Sciatic nerve (tissue), 2 donors: ENCODE measurements at regions not wholly inside any gene's neighbourhood (a gene's known extent, or its start where the extent isn't known, plus 50 kb on each side); places are given as distances from the start of the nearest gene placed in this dataset.
"Not testable (repeated sequence)": the region's sequence is repeated elsewhere in the genome, so short reads cannot be mapped to it uniquely, and the experiment has no call there.

Source experiments
- ATAC-seq: fragments of 200-7000 bp; cut with Tn5 transposase; one replicate; pipeline ENCODE4 v1.9.1; 2020; ENCODE audit warnings: mild to moderate bottlenecking, moderate library complexity
- DNase-seq: peaks from one replicate; pipeline ENCODE4 v3.0.0-alpha.2; 2020; ENCODE audit warnings: low spot score
- intact Hi-C: fragments of 100-400 bp; cut with DNase I; formaldehyde crosslinking; loops from one replicate; pipeline ENCODE4 v1.14.2; 2022
- donor health status: DM: no; HTN: no; CAD: no.
- donor health status: DM: no; HTN: no; CAD: no.

DNA sequence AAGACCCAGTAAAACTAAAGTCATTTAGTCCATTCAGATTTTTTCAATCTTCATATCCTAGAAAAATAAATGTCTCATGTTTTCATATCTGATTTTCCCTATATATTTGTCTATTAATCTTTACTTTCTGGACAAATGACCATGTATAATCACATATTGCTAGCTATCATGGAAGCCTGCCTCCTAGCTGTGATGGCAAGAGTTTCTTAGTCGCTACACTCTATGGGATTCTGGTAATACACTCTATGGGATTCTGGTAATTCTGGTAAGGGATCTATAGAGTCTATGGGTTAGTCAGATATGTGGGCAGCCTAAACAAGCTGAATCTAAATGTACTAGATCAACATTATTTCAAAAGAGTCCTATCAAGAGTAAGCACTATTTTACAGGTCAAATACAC lies 198.7 kb upstream of the LHX8 start:
- intact Hi-C loops = no loop called here
- DNase-seq (no peak), ATAC-seq (no peak)

DNA sequence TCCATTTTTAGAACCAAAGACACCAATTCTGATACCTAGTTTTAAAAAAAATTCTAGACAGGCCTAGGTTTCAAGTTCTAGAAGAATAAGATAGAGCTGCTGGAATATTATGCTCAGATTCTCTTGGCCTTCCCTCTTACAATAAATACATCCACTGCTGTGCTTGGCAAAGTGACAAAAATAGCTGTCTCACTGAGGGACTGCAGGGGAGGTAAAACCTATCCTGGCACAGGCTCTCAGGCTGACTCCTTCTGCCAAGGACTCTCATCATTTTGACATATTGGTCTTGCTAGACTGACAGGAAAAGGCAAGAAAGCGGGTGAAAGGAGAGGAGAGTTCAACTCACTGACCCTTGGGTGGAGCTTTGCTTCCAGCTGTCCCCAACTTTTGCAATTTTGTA lies 197.0 kb upstream of the LHX8 start:
- intact Hi-C loops = no loop called here
- DNase-seq (no peak), ATAC-seq (no peak)

DNA sequence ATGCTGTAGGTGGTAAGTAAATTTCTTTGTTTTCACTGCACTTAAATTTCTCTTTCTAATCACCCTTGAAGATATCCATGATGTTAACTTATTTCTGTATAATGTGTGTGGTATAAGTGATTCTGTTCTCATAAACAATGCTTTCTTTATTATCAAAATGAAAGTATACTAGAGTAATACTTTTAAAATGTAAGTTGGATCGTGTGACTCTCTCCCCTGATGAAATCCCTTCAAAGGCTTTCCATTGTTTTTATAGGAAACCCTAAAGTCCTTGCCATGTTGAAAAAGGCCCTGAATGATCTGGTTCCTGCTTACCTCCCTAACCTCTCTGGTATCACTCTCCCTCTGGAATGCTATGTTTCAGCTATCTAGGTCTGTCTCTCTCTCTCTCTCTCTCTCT lies 191.1 kb upstream of the LHX8 start:
- intact Hi-C loops = no loop called here
- ATAC-seq = no peak
- DNase-seq = no peak

DNA sequence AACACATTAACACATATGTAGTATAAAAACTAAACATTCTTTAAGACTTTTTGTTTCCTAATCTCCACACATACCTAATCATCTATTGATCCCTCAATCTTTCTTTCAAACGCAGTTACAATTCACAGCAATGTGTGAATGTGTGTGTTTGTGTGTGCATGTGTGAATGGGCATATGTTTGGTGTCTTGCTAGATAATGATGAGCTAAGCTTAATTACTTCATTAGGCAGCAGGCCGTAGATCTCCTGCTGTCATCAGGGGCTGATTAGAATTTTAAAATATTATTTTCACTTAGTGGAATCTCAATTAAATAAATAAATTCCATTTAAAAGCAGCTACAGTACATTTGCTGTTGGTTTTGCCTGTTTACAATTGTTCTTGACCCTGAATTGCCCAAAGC lies 187.8 kb upstream of the LHX8 start:
- intact Hi-C loops = no loop called here
- ATAC-seq (no peak), DNase-seq (no peak)

DNA sequence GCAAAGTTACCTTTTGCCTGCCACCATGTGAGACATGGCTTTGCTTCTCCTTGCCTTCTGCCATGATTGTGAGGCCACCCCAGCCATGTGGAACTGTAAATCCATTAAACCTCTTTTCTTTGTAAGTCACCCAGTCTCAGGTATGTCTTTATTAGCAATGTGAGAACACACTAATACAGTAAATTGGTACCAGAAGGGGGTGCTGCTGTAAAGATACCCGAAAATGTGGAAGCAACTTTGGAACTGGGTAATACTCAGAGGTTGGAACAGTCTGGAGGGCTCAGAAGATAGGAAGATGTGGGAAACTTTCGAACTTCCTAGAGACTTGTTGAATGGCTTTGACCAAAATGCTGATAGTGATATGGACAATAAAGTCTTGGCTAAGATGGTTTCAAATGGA lies 184.8 kb upstream of the LHX8 start:
- ATAC-seq, DNase-seq, intact Hi-C loops: not testable (repeated sequence)

DNA sequence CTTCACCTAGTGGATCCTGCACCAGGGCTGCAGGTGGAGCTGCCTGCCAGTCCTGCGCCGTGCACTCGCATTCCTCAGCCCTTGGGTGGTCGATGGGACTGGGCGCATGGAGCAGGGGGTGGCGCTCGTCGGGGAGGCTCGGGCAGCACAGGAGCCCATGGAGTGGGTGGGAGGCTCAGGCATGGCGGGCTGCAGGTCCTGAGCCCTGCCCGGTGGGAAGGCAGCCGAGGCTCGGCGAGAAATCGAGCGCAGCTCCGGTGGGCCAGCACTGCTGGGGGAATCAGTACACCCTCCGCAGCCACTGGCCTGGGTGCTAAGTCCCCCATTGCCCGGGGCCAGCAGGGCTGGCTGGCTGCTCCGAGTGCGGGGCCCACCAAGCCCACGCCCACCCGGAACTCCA lies 182.2 kb upstream of the LHX8 start:
- ATAC-seq, DNase-seq, intact Hi-C loops: not testable (repeated sequence)

DNA sequence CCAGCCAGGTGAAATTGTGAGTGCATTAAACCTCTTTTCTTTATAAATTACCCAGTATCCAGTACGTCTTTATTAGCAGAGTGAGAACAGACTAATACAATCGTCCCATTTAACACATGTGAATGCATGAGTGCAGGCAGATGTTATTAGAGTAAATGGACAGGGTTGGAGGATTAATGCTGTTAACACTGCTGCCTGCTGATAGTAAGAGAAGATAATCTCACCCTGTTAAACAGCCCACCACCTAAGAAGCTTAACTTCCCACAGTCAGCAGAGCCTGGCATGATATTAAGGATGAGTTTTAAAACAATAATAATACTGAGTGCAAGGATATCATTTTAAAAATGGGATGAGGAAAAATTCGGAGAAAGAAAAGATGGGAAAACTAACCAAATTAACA lies 181.4 kb upstream of the LHX8 start:
- intact Hi-C loops = no loop called here
- ATAC-seq = no peak

DNA sequence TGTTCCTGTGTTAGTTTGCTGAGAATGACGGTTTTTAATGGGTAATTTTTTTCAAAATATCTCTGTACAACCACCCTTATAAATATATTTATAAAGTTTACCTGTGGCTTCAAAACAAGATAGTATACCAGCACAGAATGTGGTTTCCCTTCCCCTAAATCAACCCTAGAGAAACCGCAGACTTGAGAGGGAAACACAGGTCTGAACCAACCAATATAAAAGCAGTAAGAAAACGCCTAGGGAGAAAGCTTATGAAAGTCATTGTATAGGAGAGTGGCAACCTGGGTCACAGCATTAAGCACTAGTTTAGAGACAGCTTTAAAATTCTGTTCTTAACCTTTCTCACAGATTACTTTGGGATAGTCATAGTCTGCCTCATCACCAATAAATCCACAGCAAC lies 180.6 kb upstream of the LHX8 start:
- DNase-seq (no peak), ATAC-seq (no peak)
- intact Hi-C loops = no loop called here

More for the DNA sequence above, 181.4 kb upstream of the LHX8 start:
- DNase-seq = no peak

DNA sequence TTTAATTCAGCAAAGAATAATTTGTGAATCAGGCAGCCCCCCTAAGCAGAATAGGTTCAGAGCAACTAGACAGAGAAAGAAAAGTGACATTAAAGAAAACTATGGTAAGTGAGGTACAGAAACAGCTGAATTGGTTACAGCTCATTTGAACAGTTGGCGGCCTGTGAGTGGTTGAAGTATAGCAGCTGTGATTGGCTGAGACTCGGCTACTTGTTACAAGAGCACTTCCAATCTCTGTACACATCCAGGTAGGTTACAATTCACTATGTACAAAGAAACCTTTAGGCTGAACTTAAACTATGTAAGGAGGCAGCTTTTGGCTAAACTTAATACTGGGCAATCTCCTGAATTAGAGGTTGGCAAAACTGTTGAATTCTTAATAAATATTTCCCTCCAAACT lies 171.1 kb upstream of the LHX8 start:
- no peak for ATAC-seq
- no peak for DNase-seq
- intact Hi-C loops = no loop called here

DNA sequence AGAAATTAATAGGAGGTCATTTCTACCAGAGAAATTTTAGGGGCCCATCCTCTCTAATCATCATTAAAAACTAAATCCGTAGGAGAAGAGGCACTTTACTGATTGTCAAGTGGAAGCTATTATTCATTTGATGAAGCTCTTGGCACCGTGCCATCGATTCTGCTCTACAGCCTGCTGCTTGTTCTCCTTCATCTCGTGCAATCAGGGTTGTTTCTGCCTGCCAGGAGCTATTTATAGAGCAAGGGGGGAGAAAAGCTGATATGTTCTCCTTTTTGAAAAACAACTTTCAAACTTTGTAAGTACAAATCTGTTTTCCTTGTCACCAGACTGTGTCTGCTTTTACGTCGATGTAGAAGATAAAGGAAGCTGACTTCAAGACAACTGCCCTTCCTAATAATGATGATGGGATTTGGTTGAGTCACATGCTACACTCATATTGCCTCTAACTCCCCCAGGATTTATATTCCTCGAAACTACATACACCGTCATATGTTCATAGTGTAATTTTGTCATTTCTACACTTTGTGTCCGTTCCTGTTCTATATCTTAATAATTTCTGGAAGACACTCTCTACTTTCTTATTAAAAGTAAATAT lies 169.6 kb upstream of the LHX8 start:
- intact Hi-C loops = no loop called here
- DNase-seq = peak; percentile 67
- no peak for ATAC-seq

DNA sequence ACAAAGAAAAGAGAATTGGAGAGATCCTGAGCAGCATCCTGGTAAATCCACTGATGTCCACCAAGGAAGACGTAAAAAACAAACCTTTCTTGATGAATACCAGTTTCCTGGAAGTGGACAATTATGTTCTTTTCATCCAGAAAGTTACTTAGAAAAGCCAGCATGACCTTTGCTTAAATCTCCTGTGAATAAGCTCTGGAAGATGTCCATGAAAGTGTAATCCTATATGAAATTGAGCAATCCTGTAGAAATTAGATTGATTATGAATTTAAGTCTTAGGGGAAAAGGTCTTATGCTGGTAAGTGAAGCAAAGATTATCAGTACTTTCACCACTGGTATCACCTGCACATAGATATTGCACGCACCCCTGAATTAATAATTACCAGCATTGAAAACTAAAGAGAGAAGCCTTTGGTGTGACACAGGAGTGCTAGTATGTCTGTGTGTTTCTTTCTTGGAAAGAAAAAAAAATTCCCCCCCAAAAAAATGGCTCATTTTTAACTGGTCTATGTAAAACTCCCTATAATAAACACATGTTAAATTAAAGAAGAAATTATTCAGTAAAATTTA lies 164.5 kb upstream of the LHX8 start:
- intact Hi-C loops = no loop called here
- no peak for DNase-seq
- ATAC-seq = no peak

DNA sequence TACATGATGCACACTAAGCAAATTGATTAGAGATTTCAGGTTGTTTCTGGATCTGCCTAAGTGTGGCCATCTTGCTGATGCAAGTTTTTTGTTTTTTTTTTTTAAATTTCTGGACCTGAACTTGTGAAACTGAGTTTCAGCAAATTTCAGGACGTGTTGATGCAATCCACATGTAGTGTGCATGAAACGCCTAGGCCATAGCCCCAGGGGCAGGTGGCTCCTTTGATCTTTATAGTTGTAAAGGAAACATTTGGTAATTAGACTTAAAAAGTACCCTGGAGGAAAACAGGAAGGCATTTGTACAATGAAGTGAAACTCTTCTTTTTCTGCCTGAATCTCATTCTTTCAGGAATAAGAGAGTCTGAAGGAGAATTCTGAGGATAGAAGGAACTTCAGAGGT lies 162.2 kb upstream of the LHX8 start:
- intact Hi-C loops = no loop called here
- no peak for DNase-seq
- no peak for ATAC-seq

DNA sequence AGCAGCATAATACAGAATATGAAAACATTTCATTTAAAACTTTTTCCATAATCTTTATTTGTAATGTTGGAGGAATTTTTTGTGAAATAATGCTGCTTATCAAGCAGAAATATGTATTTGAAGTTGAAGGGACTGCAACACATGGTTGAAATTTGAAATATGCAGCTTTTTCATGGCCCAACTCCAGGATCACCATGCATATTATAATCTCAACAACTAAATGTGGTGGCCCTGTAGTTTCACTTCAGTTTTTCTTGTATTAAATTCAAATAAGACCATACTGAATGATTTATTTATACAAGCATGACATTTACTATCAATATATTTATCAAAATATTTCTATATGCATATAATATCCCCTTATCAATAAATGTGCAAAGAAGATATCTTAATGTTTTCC lies 157.7 kb upstream of the LHX8 start:
- ATAC-seq = no peak
- DNase-seq = no peak
- intact Hi-C loops = no loop called here

DNA sequence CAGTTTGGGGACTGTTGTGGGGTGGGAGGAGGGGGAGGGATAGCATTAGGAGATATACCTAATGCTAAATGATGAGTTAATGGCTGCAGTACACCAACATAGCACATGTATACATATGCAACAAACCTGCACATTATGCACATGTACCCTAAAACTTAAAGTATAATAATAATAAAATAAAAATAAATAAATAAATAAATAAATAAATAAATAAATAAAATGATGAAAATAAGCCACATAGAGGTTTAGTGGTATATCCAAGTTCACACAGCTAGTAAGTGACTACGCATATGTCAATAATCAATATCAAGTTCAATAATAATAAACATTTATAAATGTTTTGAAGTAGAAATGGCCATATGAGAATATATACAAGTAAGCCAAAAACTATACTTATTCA lies 141.7 kb upstream of the LHX8 start:
- not testable (repeated sequence) for DNase-seq

DNA sequence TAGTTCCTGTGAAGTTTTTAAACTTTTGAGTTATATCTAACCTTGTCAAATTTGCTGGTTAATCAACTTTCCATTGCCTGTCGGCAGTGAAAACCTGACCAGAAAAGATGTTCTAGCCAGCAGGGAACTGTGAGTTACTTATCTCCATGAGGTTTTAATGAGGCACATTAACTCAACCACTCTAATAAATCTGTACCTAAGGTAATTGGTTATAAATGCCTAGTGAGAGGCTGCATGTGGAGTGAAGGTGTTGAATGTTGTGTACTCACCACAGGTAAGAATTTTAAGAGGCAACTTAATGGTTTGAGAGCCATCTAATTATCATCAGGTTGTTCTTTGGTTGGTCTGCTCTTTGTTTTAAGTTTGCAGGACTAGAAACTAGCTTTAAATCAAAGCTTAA lies 138.4 kb upstream of the LHX8 start:
- DNase-seq = no peak
- ATAC-seq = no peak
- intact Hi-C loops = no loop called here

More for the DNA sequence above, 141.7 kb upstream of the LHX8 start:
- intact Hi-C loops, ATAC-seq: not testable (repeated sequence)

DNA sequence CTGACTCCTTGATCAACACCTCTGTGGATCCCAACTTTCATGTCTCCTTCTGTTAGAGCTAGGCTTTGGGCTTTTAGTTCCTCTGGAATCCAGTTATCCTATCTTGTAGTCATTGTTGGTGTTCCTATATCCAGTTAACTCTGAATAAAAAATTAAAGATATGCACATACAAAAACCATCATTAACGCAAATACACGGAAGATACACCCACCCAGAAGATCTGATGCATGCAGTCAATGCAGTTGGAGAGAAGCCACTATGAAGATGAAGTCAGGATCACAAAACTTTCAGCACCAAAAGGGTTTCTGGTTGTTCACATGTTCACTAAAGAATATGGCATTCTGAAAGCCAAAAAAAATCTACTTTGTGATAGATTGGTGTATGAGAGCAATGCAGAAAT lies 123.6 kb upstream of the LHX8 start:
- ATAC-seq (no peak), DNase-seq (no peak)
- intact Hi-C loops = no loop called here

DNA sequence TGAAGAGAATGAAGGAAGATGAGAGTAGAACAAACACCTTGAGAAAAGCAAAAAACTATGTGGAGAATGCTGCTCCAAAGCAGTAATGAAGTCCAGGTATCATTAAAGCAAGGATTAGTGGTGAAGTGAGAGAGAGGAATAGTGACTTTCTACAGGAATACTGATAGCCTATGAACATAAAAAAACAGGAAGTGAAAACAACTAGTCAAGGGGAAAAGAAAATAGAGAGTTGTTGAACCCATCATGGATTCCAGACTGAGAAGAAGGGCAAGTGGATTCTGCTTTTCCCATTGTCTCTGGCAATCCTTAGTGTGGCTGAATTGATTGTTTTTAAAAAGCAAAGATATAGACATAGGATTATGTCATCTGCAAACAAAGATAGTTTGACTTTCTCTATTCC lies 119.9 kb upstream of the LHX8 start:
- no peak for DNase-seq
- no peak for ATAC-seq
- intact Hi-C loops = no loop called here

DNA sequence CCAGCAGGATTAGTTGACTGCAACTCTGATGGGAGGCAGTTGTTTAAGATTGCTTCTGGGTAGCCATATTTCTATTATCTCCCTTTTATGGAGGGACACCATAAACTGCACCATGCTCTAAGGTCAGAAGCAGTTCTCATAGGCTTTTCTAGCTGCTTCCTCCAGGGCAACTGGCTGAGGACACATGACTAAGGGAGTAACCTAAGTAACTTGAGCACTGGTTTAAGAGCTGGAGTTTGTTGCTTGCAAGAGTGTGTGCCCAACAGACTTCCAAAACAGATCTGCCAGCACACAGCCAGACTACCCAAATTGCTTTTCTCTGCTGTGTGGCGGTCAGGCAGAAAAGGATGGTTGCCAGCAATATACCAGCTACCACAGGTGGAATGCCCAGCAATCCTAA lies 111.2 kb upstream of the LHX8 start:
- intact Hi-C loops = no loop called here
- DNase-seq (no peak), ATAC-seq (no peak)

DNA sequence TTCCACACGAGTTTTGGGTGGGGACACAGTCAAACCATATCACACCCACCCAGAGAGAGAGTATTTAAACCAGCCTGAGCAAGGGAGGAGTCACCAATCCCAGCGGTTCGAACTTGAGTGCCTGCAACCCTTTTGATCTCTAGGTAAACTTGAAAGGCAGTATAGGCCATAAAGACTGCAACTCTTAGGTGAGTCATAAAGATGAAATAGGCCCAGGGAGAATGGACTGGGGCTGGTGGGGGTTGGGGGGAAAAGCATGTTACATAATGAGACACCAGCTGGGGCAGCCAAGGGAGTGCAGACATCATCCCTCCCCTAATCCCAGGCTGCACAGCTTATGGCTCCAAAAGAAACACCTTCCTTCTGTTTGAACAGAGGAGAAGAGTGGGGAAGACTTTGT lies 99.8 kb upstream of the LHX8 start:
- DNase-seq (no peak), ATAC-seq (no peak)
- intact Hi-C loops = no loop called here

DNA sequence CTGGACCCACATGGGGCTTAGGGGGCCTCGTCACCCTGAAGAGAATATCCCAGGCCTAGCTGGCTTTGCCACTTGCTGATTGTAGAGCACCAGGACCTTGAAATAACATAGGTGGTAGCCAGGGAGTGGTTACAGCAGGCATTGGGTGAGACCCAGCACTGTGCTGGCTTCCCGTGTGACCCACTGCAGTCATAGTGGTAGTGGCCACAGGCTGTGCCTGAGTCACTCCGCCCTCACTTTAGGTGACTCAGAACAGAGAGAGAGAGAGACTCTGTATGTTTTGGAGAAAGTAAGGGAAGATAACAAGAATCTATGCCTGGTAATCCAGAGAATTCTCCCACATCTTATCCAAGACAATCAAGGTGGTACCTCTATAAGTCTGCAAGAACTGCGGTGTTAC lies 98.7 kb upstream of the LHX8 start:
- ATAC-seq = no peak
- intact Hi-C loops = no loop called here
- DNase-seq = no peak

DNA sequence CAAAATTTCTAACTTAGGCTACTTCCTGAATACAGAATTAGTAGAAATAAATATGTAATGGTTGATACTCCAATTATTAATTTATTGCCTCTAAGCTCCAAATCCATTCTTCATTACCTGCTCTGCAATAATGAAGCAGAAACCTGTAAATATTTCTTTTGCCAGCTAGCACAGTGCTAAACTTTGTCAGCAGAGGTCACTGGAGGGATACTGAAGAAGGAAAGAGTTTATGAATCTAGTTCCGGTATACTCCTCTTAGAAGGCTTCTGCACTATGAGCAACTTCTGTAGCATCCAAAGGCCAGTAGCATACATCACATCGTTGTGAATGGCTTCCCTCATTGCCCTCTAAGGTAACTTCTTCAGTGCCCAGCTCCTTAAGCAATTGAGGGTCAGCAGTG lies 81.0 kb upstream of the LHX8 start:
- DNase-seq (no peak), ATAC-seq (no peak)
- intact Hi-C loops = no loop called here
